ENCODE measurements at regions not wholly inside any gene's neighbourhood (a gene's known extent, or its start where the extent isn't known, plus 50 kb on each side); places are given as distances from the start of the nearest gene placed in this dataset.

DNA sequence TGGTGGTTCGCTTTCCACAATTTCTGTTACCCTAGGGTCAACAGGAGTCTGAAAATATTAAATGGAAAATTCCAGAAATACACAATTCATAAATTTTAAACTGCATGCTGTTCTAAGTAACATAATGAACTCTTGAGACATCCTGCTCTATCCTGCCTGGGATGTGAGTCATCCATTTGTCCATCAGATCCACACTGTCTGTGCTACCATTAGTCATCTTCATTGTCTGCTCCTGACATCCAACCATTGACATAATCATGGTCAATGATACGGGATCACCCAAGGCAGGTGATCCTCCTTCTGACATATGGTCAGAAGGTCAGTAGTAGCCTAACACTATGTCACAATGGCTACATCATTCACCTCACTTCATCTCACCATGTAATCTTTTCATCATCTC is 276.7 kb upstream of the KIF2A start:
- no peak for DNase-seq (ENCODE audit: low spot score)

DNA sequence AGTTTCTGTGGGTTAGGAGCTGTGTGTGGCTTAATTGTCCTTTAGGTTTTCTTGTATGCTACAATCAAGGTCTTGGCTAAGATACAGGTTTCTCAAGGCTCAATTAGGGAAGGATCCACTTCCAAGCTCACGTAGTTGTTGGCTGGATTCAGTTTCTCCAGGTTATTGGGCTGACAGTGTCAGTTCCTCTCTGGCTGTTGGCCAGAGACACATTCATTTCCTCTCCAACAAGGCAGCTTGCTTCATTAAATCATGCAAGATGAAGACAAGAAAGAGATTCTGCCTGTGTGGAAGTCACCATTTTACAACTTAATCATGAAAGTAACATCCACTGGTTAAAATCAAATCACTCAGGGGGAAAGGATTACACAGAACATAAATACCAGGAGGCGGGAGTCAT is 275.7 kb upstream of the KIF2A start:
- no peak for DNase-seq (ENCODE audit: low spot score)

GRCh38 chr5:62038024-62038423 is 268.0 kb upstream of the KIF2A start:
- no peak for DNase-seq (ENCODE audit: low spot score)

DNA sequence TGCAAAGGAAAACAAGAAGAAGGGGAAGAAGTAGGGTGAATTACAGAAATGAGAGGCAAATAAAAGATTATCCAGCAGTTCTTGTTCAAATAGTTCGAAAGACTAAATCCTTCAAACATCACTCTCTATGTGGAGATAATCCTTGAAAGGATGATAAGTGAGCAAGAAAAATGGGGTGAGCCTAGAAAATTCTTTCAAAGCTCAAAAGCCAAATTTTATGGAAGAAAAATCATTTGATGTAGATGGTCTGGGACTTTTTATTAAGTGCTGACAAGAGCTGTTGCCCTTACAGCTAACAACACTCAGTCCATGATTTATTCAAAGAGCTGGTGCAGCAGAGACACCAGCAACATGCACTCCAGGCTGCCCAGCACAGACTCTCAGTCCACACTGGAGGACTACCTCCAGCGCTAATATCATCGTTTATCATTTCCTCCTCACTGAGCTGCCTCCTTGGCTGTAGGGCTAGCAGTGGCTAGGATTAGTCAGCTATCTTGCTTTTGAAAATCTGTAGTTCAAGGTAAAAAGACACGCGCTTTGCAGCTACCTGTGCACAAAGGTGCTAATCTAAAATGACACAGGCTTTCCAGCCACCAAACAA is 264.8 kb upstream of the KIF2A start:
- no peak for DNase-seq (ENCODE audit: low spot score)

- no peak for DNase-seq (ENCODE audit: low spot score)
These were observed 264.0 kb upstream of the KIF2A start for GRCh38 chr5:62042007-62042406.

- no peak for DNase-seq (ENCODE audit: low spot score)
These were observed 262.4 kb upstream of the KIF2A start for GRCh38 chr5:62043289-62044280.

- no peak for DNase-seq (ENCODE audit: low spot score)
These were observed 261.0 kb upstream of the KIF2A start for GRCh38 chr5:62044989-62045388.

DNA sequence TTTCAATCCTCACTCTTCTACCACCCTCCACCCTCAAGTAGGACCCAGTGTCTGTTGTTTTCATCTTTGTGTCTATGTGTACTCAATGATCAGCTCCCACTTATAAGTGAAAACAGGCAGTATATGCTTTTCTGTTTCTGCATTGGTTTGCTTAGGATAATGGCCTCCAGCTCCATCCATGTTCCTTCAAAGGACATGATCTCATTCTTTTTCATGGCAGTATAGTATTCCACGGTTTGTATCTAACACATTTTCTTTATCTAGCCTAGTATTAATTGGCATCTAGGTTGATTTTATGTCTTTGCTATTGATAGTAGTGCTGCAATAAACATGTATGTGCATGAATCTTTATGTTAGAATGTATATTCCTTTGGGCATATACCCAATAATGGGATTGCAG is 259.8 kb upstream of the KIF2A start:
- DNase-seq (ENCODE audit: low spot score) = no peak

DNA sequence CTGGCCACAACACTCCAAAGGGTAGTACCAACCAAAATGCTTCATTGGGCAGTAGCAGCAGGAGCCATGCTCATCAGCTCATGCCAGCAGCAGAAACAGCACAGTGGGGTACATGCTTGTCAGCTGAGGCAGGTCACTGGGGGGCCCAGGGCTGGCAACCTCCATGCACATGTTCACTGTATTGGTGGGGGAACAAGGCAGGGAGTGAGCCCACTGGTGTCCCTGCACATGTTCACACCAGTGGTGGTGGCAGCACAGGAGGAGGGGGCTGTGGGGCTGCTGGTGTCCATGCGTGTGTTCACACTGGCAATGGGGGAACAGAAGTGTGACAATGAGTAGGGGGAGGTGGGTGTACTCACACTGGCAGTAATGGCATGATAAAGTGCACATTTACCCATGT is 254.3 kb upstream of the KIF2A start:
- no peak for DNase-seq (ENCODE audit: low spot score)

DNA sequence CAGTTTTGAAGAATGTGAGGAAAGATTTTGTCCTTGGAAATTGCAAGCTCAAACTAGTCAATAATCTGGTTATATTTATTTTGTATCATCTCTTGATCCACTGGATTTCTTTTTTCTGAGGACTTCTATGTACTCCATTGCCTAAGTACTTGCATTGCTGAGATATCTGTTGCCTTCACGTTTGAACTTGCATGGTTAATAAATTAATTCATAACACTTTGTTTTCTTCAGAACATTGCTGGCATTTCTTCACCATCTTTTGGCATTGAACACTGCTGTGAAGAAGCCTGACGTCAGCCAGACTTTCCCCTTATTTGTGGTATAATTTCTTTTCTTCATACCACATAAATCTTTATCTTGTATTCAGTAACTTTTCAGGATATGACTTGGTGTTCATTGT is 246.0 kb upstream of the KIF2A start:
- no peak for DNase-seq (ENCODE audit: low spot score)

DNA sequence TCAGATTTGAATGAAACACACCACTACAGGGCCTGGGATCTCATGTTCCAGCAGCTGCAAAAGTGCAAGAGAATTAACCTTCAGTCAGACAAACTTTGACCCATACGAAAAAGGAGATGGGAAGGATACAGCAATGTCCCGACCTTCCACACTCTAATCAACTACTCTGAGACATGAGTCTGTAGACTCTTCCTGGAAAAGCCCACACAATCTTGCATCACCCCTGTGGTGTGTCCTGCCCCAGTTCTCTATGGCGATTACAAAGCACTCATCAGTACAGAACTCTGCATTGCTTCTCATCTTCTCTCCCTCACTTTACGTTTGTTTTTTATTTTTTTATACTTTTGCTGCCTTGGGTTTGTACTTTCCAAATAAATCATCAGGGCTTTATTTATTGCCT is 241.0 kb upstream of the KIF2A start:
- no peak for DNase-seq (ENCODE audit: low spot score)

DNA sequence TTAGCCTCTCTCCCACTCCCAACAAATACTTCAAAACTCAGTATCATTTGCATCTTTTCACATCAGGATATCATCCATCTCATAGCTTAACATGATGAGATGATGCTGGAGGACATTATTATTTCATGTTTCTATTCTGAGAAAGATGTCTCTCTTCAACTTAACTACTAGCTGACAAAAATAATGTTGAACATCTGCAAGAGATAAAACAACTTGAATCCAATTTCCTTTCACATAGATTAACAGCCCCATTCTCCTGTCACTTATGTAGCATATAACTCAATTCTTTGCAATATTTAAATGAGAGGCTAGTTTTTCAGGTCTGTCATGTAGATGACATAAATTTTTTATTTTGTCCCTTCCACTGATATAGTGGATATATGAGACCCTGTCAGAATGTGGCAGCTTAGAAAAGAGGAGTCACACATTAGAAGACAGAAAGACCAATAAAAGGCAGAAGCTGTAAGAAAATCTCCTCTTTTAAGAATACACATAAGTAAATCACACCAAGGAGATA is 239.2 kb upstream of the KIF2A start:
- DNase-seq (ENCODE audit: low spot score) = no peak

DNA sequence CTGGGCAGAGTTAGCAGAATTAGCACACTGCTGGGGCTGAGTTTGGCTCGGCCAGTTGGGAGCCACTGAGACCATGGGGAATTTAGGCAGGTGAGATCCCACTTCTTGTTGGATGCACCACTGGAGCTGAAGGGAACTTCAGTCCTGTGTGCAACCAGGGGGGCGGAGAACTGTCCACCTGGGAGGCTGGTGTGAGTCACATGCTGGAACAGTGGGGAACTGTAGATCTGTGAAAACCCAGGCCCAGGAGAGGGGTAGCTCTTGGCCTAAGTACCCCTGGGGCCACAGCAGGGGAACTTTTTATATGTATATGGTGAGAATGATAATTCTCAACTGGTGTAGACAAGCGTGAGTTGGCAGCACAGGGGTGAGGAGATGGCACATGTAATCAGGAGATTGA is 237.5 kb upstream of the KIF2A start:
- no peak for DNase-seq (ENCODE audit: low spot score)

- no peak for DNase-seq (ENCODE audit: low spot score)
These were observed 228.6 kb upstream of the KIF2A start for GRCh38 chr5:62077387-62077786.

- DNase-seq (ENCODE audit: low spot score) = no peak
These were observed 228.0 kb upstream of the KIF2A start for GRCh38 chr5:62077823-62078550.

- no peak for DNase-seq (ENCODE audit: low spot score)
These were observed 223.6 kb upstream of the KIF2A start for GRCh38 chr5:62082370-62082801.

DNA sequence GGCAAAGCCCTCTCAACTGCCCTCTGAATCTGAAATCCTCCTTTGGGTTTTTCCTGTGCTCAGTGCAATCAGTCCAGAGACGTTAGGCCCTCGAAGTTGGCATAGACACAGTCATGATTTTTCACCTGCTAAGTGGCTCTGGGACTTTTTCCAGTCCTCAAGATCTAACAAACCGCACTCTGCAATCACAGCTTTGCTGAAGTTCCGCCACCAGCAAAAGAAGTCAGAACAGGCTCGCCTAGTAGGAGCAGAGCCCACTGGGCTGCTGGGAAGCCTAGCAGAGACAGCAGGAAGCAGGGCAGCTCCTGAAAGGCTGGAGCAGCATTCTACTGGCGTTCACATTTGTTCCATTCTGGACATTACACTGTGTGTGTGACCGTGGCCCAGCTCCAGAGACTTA is 222.8 kb upstream of the KIF2A start:
- no peak for DNase-seq (ENCODE audit: low spot score)

- no peak for DNase-seq (ENCODE audit: low spot score)
These were observed 222.3 kb upstream of the KIF2A start for GRCh38 chr5:62083661-62084060.

DNA sequence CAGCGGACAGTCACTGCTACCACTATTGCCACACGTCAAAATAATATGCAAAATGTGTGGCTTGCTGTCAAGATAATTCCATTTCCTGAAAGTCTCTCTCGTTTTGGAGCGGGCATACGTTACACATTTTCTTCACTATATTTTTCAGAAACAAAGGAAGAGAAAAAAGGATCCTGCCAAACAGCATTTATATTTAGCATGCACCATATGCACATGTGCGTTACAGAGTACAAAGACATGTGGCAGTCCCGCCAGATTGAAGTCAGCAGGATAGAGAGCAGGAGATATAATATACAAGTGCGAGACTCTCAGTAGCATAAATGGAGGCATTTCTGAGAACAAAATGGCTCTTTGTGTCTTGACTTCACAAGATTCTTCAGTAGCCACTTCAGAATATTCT is 221.6 kb upstream of the KIF2A start:
- DNase-seq (ENCODE audit: low spot score) = no peak

GRCh38 chr5:62090953-62091352 is 215.1 kb upstream of the KIF2A start:
- DNase-seq (ENCODE audit: low spot score) = no peak

- DNase-seq (ENCODE audit: low spot score) = no peak
These were observed 212.6 kb upstream of the KIF2A start for GRCh38 chr5:62093411-62093810.

- DNase-seq (ENCODE audit: low spot score) = peak; percentile 67
These were observed 212.0 kb upstream of the KIF2A start for GRCh38 chr5:62093976-62094375.

DNA sequence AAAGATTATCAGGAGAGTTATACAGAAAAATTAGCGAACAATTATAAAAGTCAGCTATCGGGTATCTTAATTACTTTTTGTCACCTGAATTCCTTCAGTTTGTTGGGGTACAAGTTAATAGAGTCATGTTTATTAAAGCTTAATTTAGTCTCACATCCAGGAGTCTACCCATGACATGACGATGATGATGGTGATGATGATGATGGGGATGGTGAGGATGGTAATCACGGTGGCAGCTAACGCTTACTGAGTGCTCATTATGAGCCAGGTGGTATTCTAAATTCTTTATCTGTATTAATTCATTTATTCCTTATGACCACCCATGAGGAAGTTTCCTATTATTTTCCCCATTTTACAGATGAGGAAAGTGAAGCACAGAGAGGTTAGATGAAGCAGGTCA is 208.6 kb upstream of the KIF2A start:
- DNase-seq (ENCODE audit: low spot score) = no peak

Measured in ecto neural progenitor cell (in vitro differentiated cells).